Prostate gland (tissue), 1 donor: ENCODE measurements at regions not wholly inside any gene's neighbourhood (a gene's known extent, or its start where the extent isn't known, plus 50 kb on each side); places are given as distances from the start of the nearest gene placed in this dataset.
"Not testable (repeated sequence)": the region's sequence is repeated elsewhere in the genome, so short reads cannot be mapped to it uniquely, and the experiment has no call there.

ENCODE experiments used
- POLR2A ChIP-seq: fragments of 450-650 bp; IDR thresholded peaks from one replicate; pipeline ENCODE4 v1.6.1; 2016; ENCODE audit warnings: antibody characterized with exemption, mild to moderate bottlenecking
- POLR2AphosphoS5 ChIP-seq: sonication (generic); formaldehyde crosslinking; IDR thresholded peaks from one replicate; pipeline ENCODE4 v1.6.1; 2017; ENCODE audit warnings: antibody characterized with exemption

GRCh38 chr4:49119345-49119744 lies 133.3 kb downstream of the CWH43 start:
- TF ChIP-seq POLR2AphosphoS5, POLR2A: not testable (repeated sequence)
